ENCODE measurements at regions not wholly inside any gene's neighbourhood (a gene's known extent, or its start where the extent isn't known, plus 50 kb on each side); places are given as distances from the start of the nearest gene placed in this dataset.
A peak's percentile ranks its signal among the peaks of the same experiment; 100 is the strongest.

- H3K4me3 ChIP-seq, result peak overlapping the region; percentile 31
- no peaks in the 10 kb centered on the region for H3K27me3 ChIP-seq
- Mint-ChIP-seq H3K4me1 (peaks cover 13% of the 10 kb centered on the region), H3K36me3 (no peaks in the 10 kb centered on the region), H3K4me3 (no peak overlapping the region), H3K27me3 (ENCODE audit: insufficient read depth, low read depth) (peaks cover 3% of the 10 kb centered on the region), H3K9me3 (peaks cover 6% of the 10 kb centered on the region), H3K27ac (peak overlapping the region; percentile 96)
- H3K9ac ChIP-seq, result no peak overlapping the region
- H3F3A ChIP-seq (ENCODE audit: low read depth), result peaks cover 33% of the 10 kb centered on the region
- peak overlapping the region; percentile 83 for H3K27ac ChIP-seq
- H3K79me2 ChIP-seq (ENCODE audit: low read depth), result no peaks in the 10 kb centered on the region
- H3K9me3 ChIP-seq (ENCODE audit: low read depth), result no peaks in the 10 kb centered on the region
- no peaks in the 10 kb centered on the region for H3K36me3 ChIP-seq
- H3K4me2 ChIP-seq, result peak overlapping the region; percentile 78
- no peaks in the 10 kb centered on the region for H4K20me1 ChIP-seq (ENCODE audit: low read depth)
- DNase-seq (ENCODE audit: low spot score), result peak; percentile 92
- peaks cover 42% of the 10 kb centered on the region for H3K4me1 ChIP-seq
- no peak overlapping the region for H2AFZ ChIP-seq (replicated peaks)
- TF ChIP-seq CTCF (IDR thresholded peaks at IDR 0.05), result no peak
- TF ChIP-seq EZH2phosphoT487 (IDR thresholded peaks at IDR 0.05), result peak; percentile 48
Observed at GRCh38 chr10:10294881-10295529, 722.7 kb upstream of the CELF2 start.

- no peak overlapping the region for H3K9ac ChIP-seq
- H3K4me3 Mint-ChIP-seq, result no peak overlapping the region
Observed at GRCh38 chr10:10295537-10295936, 722.1 kb upstream of the CELF2 start.

GRCh38 chr10:10302689-10303088, 715.0 kb upstream of the CELF2 start:
- no peak overlapping the region for H3K27ac ChIP-seq
- TF ChIP-seq EZH2 (IDR thresholded peaks at IDR 0.05) (no peak), CTCF (IDR thresholded peaks at IDR 0.05) (no peak), EZH2phosphoT487 (IDR thresholded peaks at IDR 0.05) (no peak)
- Mint-ChIP-seq H3K36me3 (no peaks in the 10 kb centered on the region), H3K4me3 (no peak overlapping the region), H3K27ac (no peak overlapping the region), H3K4me1 (peaks cover 9% of the 10 kb centered on the region), H3K27me3 (ENCODE audit: insufficient read depth, low read depth) (peaks cover 3% of the 10 kb centered on the region), H3K9me3 (no peaks in the 10 kb centered on the region)
- no peak overlapping the region for H3K4me3 ChIP-seq
- peaks cover 44% of the 10 kb centered on the region for H3K4me1 ChIP-seq
- H3F3A ChIP-seq (ENCODE audit: low read depth), result peaks cover 19% of the 10 kb centered on the region
- no peaks in the 10 kb centered on the region for H3K9me3 ChIP-seq (ENCODE audit: low read depth)
- H3K27me3 ChIP-seq, result no peaks in the 10 kb centered on the region
- no peaks in the 10 kb centered on the region for H3K36me3 ChIP-seq
- H3K9ac ChIP-seq, result no peak overlapping the region
- peak overlapping the region; percentile 13 for H2AFZ ChIP-seq (replicated peaks)
- H3K79me2 ChIP-seq (ENCODE audit: low read depth), result no peaks in the 10 kb centered on the region
- H4K20me1 ChIP-seq (ENCODE audit: low read depth), result no peaks in the 10 kb centered on the region
- H3K4me2 ChIP-seq, result no peak overlapping the region
- no peak for DNase-seq (ENCODE audit: low spot score)

More at GRCh38 chr10:10295537-10295936, 722.1 kb upstream of the CELF2 start:
- Histone ChIP-seq H3F3A (ENCODE audit: low read depth) (peaks cover 33% of the 10 kb centered on the region), H3K4me1 (peaks cover 42% of the 10 kb centered on the region), H3K9me3 (ENCODE audit: low read depth) (no peaks in the 10 kb centered on the region), H3K36me3 (no peaks in the 10 kb centered on the region), H2AFZ (replicated peaks) (no peak overlapping the region), H3K4me2 (peak overlapping the region; percentile 78), H3K79me2 (ENCODE audit: low read depth) (no peaks in the 10 kb centered on the region), H4K20me1 (ENCODE audit: low read depth) (no peaks in the 10 kb centered on the region), H3K4me3 (peak overlapping the region; percentile 13), H3K27ac (peak overlapping the region; percentile 64), H3K27me3 (no peaks in the 10 kb centered on the region)
- no peaks in the 10 kb centered on the region for H3K36me3 Mint-ChIP-seq
- H3K9me3 Mint-ChIP-seq, result peaks cover 4% of the 10 kb centered on the region
- H3K27ac Mint-ChIP-seq, result peak overlapping the region; percentile 23
- peaks cover 16% of the 10 kb centered on the region for H3K4me1 Mint-ChIP-seq
- no peak for DNase-seq (ENCODE audit: low spot score)
- TF ChIP-seq CTCF (IDR thresholded peaks at IDR 0.05), result no peak
- TF ChIP-seq EZH2phosphoT487 (IDR thresholded peaks at IDR 0.05), result no peak
- no peak for TF ChIP-seq EZH2 (IDR thresholded peaks at IDR 0.05)
- H3K27me3 Mint-ChIP-seq (ENCODE audit: insufficient read depth, low read depth), result peaks cover 3% of the 10 kb centered on the region

Data from neural progenitor cell (in vitro differentiated cells).